ENCODE measurements at regions not wholly inside any gene's neighbourhood (a gene's known extent, or its start where the extent isn't known, plus 50 kb on each side); places are given as distances from the start of the nearest gene placed in this dataset.
A peak's percentile ranks its signal among the peaks of the same experiment; 100 is the strongest.

DNA sequence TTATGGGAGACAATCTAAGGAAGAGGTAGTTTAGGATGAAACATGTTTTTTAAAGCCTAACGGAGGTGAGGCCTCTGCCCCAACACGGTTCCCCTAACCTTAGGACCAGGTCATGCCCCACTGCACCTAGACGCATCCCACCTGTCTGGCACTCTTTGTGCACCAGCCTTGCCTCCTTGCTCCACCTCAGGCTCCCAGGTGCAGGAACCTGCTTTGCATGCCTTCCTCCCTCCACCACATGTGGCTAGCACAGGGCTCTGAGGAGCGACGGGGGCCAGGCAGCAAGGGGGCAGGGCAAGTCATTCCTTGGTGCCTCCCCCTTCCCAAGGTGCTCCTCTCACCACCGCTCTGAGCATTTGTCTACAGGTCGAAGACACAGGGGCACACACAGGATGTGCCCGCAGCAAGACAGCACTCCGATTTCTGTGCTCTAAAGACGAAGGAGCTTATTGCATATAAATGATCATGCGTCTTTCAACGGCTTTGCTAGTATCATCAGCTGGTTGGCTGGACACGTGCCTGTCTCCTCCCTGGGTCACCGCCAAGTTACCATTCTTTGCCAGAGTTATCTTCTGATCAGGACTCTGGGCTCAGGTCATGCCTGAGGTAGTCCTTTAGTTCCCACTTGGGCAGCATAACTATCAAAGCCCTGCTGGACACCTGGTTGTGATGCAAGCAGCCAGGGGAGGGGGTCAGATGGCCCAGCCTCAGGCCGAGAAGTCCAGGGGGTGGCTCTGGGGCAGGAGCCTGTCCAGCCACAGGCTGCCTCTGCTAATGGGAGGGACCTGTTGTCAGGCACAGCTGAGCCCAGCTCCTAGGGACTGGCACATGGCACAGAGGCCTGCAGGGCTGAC is 172.0 kb upstream of the NTM start:
- Mint-ChIP-seq H3K27ac (peak overlapping the region; percentile 63), H3K36me3 (ENCODE audit: insufficient read depth) (no peaks in the 10 kb centered on the region), H3K9me3 (ENCODE audit: low read depth) (no peaks in the 10 kb centered on the region), H3K27me3 (peaks cover 28% of the 10 kb centered on the region), H3K4me3 (ENCODE audit: low read depth) (no peak overlapping the region), H3K4me1 (ENCODE audit: low read depth) (no peaks in the 10 kb centered on the region)
- TF ChIP-seq, protein P1, sequence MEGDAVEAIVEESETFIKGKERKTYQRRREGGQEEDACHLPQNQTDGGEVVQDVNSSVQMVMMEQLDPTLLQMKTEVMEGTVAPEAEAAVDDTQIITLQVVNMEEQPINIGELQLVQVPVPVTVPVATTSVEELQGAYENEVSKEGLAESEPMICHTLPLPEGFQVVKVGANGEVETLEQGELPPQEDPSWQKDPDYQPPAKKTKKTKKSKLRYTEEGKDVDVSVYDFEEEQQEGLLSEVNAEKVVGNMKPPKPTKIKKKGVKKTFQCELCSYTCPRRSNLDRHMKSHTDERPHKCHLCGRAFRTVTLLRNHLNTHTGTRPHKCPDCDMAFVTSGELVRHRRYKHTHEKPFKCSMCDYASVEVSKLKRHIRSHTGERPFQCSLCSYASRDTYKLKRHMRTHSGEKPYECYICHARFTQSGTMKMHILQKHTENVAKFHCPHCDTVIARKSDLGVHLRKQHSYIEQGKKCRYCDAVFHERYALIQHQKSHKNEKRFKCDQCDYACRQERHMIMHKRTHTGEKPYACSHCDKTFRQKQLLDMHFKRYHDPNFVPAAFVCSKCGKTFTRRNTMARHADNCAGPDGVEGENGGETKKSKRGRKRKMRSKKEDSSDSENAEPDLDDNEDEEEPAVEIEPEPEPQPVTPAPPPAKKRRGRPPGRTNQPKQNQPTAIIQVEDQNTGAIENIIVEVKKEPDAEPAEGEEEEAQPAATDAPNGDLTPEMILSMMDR (IDR thresholded peaks at IDR 0.05; ENCODE audit: unreplicated experiment): no peak
- DNase-seq (ENCODE audit: low spot score, unreplicated experiment): no peak

DNA sequence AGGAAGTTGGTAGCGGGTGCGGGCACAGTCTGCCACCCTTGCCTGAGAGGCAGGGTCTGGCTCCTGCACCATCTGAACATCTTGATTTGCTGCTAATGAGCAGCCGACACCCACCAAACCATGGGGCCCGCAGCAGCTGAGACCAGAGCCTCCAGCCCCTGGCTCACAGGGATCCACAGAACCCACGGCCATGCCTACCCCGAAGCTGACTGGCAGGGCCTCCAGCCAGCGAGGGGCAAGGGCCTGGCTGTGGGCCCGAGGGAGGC is 171.5 kb upstream of the NTM start:
- DNase-seq (ENCODE audit: low spot score, unreplicated experiment): no peak
- Mint-ChIP-seq H3K27me3 (peaks cover 27% of the 10 kb centered on the region), H3K4me1 (ENCODE audit: low read depth) (no peaks in the 10 kb centered on the region), H3K4me3 (ENCODE audit: low read depth) (no peak overlapping the region), H3K36me3 (ENCODE audit: insufficient read depth) (no peaks in the 10 kb centered on the region), H3K27ac (no peak overlapping the region), H3K9me3 (ENCODE audit: low read depth) (no peaks in the 10 kb centered on the region)
- TF ChIP-seq, protein P1 (IDR thresholded peaks at IDR 0.05; ENCODE audit: unreplicated experiment): no peak

DNA sequence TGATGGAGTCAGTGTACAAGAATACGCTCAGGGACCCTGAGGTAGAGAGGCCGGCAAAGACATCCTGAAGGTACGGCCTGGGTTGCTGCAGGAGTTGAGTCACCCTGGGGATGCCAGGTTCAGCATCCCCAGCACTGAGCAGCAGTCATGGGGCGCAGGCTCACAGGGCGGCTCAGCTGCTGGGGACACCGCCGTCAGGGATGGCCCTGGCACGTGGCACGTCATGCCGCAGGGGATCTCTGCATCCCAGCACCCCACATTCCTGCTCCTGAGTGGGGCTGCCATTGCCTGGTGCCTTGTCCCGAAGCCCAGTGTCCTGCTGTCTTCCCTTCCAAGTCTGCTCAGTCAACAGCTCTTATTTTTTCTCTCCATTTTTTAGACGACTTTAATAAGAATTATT is 168.7 kb upstream of the NTM start:
- no peaks in the 10 kb centered on the region for H3K9me3 Mint-ChIP-seq (ENCODE audit: low read depth)
- no peaks in the 10 kb centered on the region for H3K4me1 Mint-ChIP-seq (ENCODE audit: low read depth)
- TF ChIP-seq, protein P1 (IDR thresholded peaks at IDR 0.05; ENCODE audit: unreplicated experiment): no peak
- H3K27ac Mint-ChIP-seq: no peak overlapping the region
- H3K4me3 Mint-ChIP-seq (ENCODE audit: low read depth): no peak overlapping the region
- no peaks in the 10 kb centered on the region for H3K36me3 Mint-ChIP-seq (ENCODE audit: insufficient read depth)
- peaks cover 14% of the 10 kb centered on the region for H3K27me3 Mint-ChIP-seq
- DNase-seq (ENCODE audit: low spot score, unreplicated experiment): no peak

DNA sequence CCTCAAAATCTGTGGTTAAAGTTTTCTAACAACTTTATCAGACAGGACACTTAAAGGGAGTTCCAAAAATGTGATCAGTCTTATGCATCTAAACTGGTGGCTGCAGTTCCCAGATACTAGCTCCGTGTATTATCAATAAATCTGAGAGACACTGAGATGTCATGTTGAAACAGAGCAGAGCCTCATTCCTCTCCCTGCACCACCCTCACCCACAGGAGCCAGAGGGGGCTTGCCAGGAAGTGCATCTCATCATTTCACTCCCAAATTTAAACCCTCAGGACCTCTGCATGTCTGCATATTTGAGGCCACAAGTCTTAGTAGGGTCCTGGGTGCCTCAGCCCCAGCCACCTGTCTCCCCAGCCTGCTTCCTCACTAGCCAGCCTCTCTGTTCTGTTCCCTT is 167.4 kb upstream of the NTM start:
- H3K4me3 Mint-ChIP-seq (ENCODE audit: low read depth): no peak overlapping the region
- H3K27me3 Mint-ChIP-seq: peaks cover 10% of the 10 kb centered on the region
- TF ChIP-seq, protein P1 (IDR thresholded peaks at IDR 0.05; ENCODE audit: unreplicated experiment): no peak
- H3K4me1 Mint-ChIP-seq (ENCODE audit: low read depth): no peaks in the 10 kb centered on the region
- no peaks in the 10 kb centered on the region for H3K36me3 Mint-ChIP-seq (ENCODE audit: insufficient read depth)
- no peak overlapping the region for H3K27ac Mint-ChIP-seq
- no peak for DNase-seq (ENCODE audit: low spot score, unreplicated experiment)
- no peaks in the 10 kb centered on the region for H3K9me3 Mint-ChIP-seq (ENCODE audit: low read depth)

DNA sequence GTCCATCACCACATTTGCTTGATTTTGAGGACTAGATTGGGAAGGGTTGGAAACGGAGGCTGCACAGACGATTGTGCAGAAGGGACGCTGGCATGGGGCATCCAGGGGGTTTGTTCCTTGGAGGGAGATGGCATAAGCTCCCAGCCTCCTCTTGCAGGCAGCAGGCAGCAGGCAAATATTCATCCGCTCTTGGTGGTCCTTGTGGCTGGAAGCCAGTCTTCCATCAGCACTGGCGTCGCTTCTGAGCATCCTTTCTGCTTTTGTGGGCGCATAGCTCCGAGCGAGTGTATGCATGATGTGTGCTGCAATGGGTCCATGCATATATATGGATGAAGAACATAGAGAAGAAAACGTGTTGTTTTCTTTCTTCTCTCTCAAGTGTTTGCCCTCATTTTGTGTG is 166.1 kb upstream of the NTM start:
- Mint-ChIP-seq H3K4me3 (ENCODE audit: low read depth) (no peak overlapping the region), H3K27me3 (peaks cover 7% of the 10 kb centered on the region), H3K9me3 (ENCODE audit: low read depth) (no peaks in the 10 kb centered on the region), H3K27ac (no peak overlapping the region), H3K4me1 (ENCODE audit: low read depth) (no peaks in the 10 kb centered on the region), H3K36me3 (ENCODE audit: insufficient read depth) (no peaks in the 10 kb centered on the region)
- no peak for DNase-seq (ENCODE audit: low spot score, unreplicated experiment)
- TF ChIP-seq, protein P1 (IDR thresholded peaks at IDR 0.05; ENCODE audit: unreplicated experiment): no peak

Measured in progenitor cell of endocrine pancreas (in vitro differentiated cells).